ENCODE measurements at regions not wholly inside any gene's neighbourhood (a gene's known extent, or its start where the extent isn't known, plus 50 kb on each side); places are given as distances from the start of the nearest gene placed in this dataset.

GRCh38 chr6:121584586-121585369 is 149.3 kb downstream of the GJA1 start:
- no peak overlapping the region for H3K9ac ChIP-seq (ENCODE audit: insufficient read depth in 1 of 2, low read depth in 2 of 2, low read length in 2 of 2)
- H2AFZ ChIP-seq (ENCODE audit: low read depth, low read length), result no peak overlapping the region
- H3K4me2 ChIP-seq (ENCODE audit: insufficient read depth, low read length), result no peak overlapping the region
- no peaks in the 10 kb centered on the region for H3K36me3 ChIP-seq (ENCODE audit: control insufficient read depth, insufficient read depth, low read length)
- H3K27ac ChIP-seq (ENCODE audit: extremely low read depth, low read depth, low read length), result no peak overlapping the region
- H3K4me3 ChIP-seq, result no peak overlapping the region
- intact Hi-C loops (cut with micrococcal nuclease), result no loop called here
- TF ChIP-seq GATAD2A (IDR thresholded peaks at IDR 0.05) (no peak), ADNP (tag; IDR thresholded peaks at IDR 0.05) (no peak)
- POLR2A ChIA-PET, result no interaction called here
- no peaks in the 10 kb centered on the region for H3K79me2 ChIP-seq (ENCODE audit: control insufficient read depth, insufficient read depth, low read length)
- 3% methylated on average over 4 of the region's 4 CpGs for WGBS (ENCODE audit: insufficient coverage, low coverage, missing lambda C conversion rate)
- in situ Hi-C loops (cut with MboI), result no loop called here
- no TSS peak for BruUV-seq (replicated peaks)
- ATAC-seq (no peak), DNase-seq (ENCODE audit: extremely low read depth in 1 of 4, low spot score in 3 of 4) (no peak), FAIRE-seq (no peak)
- H3K9me1 ChIP-seq (ENCODE audit: control insufficient read depth, insufficient read depth, low read length), result no peaks in the 10 kb centered on the region
- H3K4me1 ChIP-seq (replicated peaks in 1 of 2; ENCODE audit: control insufficient read depth in 2 of 2, insufficient read depth in 2 of 2, low read length in 2 of 2), result no peaks in the 10 kb centered on the region
- H3K27me3 ChIP-seq (ENCODE audit: control insufficient read depth in 2 of 2, insufficient read depth in 2 of 2, low read length in 2 of 2), result no peaks in the 10 kb centered on the region
- H4K20me1 ChIP-seq (replicated peaks; ENCODE audit: control insufficient read depth, insufficient read depth, low read length), result no peaks in the 10 kb centered on the region
- H3K9me3 ChIP-seq (replicated peaks; ENCODE audit: control insufficient read depth, insufficient read depth, low read depth, low read length), result no peaks in the 10 kb centered on the region
- CTCF ChIA-PET (ENCODE audit: low intra/inter-chr PET ratio), result no interaction called here

- in situ Hi-C loops (cut with MboI), result no loop called here
- no peak for TF ChIP-seq ZBTB33 (CRISPR knock-in tag; IDR thresholded peaks at IDR 0.05)
- no peak for TF ChIP-seq MCM2 (IDR thresholded peaks at IDR 0.05; ENCODE audit: low read depth)
- TF ChIP-seq ZFP1 (CRISPR knock-in tag; IDR thresholded peaks at IDR 0.05), result no peak
- TF ChIP-seq IRF9 (tag; IDR thresholded peaks at IDR 0.05), result no peak
- TF ChIP-seq ESRRB (CRISPR knock-in tag; IDR thresholded peaks at IDR 0.05; ENCODE audit: borderline replicate concordance), result no peak
- TF ChIP-seq SMARCA5 (IDR thresholded peaks at IDR 0.05), result no peak
- TF ChIP-seq ZNF12 (CRISPR knock-in tag; IDR thresholded peaks at IDR 0.05), result no peak
These were observed 155.0 kb downstream of the GJA1 start for GRCh38 chr6:121590438-121590837.

More at GRCh38 chr6:121590438-121590837, 155.0 kb downstream of the GJA1 start:
- intact Hi-C loops (cut with micrococcal nuclease), result no loop called here
- H3K27ac ChIP-seq (ENCODE audit: extremely low read depth, low read depth, low read length), result no peak overlapping the region
- no peaks in the 10 kb centered on the region for H3K9me1 ChIP-seq (ENCODE audit: control insufficient read depth, insufficient read depth, low read length)
- ChIA-PET POLR2A (no interaction called here), CTCF (ENCODE audit: low intra/inter-chr PET ratio) (interaction anchor here (0.5 kb wide), 1 partner anchor 566 kb away, joined by 3 read pairs; no protein-coding TSS in a partner anchor)
- no peaks in the 10 kb centered on the region for H4K20me1 ChIP-seq (replicated peaks; ENCODE audit: control insufficient read depth, insufficient read depth, low read length)
- H3K36me3 ChIP-seq (ENCODE audit: control insufficient read depth, insufficient read depth, low read length), result no peaks in the 10 kb centered on the region
- no peaks in the 10 kb centered on the region for H3K4me1 ChIP-seq (replicated peaks in 1 of 2; ENCODE audit: control insufficient read depth in 2 of 2, insufficient read depth in 2 of 2, low read length in 2 of 2)
- no peak for DNase-seq (ENCODE audit: extremely low read depth in 1 of 4, low spot score in 3 of 4)
- no peak for ATAC-seq
- no peak for FAIRE-seq
- no peaks in the 10 kb centered on the region for H3K27me3 ChIP-seq (ENCODE audit: control insufficient read depth in 2 of 2, insufficient read depth in 2 of 2, low read length in 2 of 2)
- no TSS peak for BruUV-seq (replicated peaks)
- no peak overlapping the region for H2AFZ ChIP-seq (ENCODE audit: low read depth, low read length)
- no peaks in the 10 kb centered on the region for H3K9me3 ChIP-seq (replicated peaks; ENCODE audit: control insufficient read depth, insufficient read depth, low read depth, low read length)
- 0% methylated on average over 2 of the region's 2 CpGs for WGBS (ENCODE audit: insufficient coverage, low coverage, missing lambda C conversion rate)
- no peak overlapping the region for H3K4me3 ChIP-seq
- no peak overlapping the region for H3K4me2 ChIP-seq (ENCODE audit: insufficient read depth, low read length)
- no peaks in the 10 kb centered on the region for H3K79me2 ChIP-seq (ENCODE audit: control insufficient read depth, insufficient read depth, low read length)
- no peak overlapping the region for H3K9ac ChIP-seq (ENCODE audit: insufficient read depth in 1 of 2, low read depth in 2 of 2, low read length in 2 of 2)

Data from K562 (cell line).